HG03439 (cell line): ENCODE measurements at regions not wholly inside any gene's neighbourhood (a gene's known extent, or its start where the extent isn't known, plus 50 kb on each side); places are given as distances from the start of the nearest gene placed in this dataset.

Experiments used
- ATAC-seq: cut with Tn5 transposase; IDR thresholded peaks from one replicate; pipeline ENCODE4 v1.9.1; 2021; ENCODE audit warnings: mild to moderate bottlenecking, moderate library complexity; ENCODE audit not compliant: unreplicated experiment

DNA sequence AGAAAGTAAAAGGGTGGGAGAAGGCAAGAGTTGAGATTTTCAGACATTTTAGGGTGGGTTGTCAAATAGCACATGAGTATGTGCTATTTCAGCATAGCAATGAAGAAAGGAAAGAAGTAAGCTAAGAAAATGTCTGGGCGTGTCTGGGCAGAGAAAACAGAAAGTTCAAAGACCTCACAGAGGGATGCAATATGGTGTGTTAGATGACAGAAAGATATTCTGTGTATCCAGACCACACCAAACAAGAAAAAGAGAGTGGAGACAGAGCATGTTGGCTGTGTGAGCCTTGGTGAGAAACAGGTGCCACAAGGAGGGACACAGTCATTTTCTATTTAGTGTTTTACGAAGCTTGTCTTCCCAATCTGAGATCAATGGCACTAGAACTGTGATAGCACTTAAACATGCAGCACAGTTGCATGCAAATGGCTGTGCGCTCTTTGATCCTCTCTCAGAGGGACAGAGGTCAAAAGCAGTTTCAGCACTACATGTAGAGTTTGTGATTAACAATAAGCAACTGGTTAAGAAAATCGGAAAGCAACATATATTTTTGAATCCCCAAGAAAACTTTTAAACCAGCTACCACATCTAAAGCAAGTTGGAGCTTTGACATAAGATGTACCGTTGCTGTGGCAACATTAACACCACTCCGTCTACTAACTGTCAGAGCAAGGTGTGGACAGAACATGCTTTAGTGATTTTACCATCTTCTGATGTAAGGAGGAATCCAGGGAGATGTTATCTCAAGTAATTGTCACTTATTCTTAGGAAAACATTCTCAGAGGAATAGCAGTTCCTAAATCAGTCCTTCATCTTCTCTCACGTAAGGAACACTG, 515.5 kb upstream of the NOX3 start:
- no peak for ATAC-seq

DNA sequence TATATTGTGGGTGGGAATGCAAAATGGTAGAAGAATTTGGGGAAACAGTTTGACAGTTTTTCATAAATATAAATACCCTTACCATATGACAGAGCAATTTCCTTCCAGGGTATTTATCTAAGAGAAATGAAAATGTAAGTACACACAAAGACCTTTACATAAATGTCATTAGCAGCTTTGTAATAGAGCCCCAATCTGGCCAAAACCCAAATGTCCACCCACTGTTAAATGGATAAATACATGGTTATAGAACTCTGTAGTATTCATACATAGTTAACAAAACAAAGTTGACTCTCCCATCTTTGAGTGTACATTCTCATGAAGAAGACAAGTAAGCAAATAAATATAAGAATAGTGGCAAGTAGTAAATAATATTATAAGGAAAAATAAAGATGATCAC, 514.8 kb upstream of the NOX3 start:
- ATAC-seq, result no peak

DNA sequence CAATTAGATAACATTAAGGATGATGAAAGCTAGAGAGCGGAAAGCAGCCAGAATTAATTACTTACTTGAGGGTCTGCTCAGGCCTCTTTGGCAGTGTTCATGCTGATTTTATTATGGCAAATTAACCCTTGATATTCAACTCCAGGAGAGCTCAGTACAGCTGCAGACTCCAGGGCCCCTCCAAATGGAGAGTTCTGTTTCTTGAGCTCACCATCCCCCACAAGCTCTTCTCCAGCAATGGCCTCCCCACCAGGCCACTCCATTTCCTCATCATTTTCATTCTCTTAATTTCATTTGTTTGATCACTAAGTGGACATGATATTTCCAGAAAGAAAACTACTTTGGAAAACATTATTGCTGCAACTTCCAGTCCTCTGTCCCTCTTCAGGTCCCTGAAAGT, 513.3 kb upstream of the NOX3 start:
- no peak for ATAC-seq

DNA sequence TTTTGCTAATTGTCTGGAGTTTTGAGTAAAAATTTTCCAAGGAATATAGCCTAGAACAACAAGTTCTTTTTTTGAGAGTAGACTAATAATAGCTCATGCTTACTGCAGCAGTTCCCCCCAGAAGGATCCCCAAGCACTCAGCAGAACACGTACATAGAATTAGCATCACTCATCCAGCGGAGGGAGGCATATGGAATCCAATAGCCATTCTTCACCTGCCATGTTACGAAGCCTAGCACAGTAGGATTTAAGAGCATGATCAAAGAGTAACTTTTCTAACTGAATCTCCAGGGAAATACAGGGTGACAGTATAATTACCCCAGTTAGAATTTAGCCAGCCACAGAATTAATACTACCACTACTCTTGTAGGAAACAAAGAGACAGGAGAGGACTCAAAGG, 511.7 kb upstream of the NOX3 start:
- no peak for ATAC-seq

DNA sequence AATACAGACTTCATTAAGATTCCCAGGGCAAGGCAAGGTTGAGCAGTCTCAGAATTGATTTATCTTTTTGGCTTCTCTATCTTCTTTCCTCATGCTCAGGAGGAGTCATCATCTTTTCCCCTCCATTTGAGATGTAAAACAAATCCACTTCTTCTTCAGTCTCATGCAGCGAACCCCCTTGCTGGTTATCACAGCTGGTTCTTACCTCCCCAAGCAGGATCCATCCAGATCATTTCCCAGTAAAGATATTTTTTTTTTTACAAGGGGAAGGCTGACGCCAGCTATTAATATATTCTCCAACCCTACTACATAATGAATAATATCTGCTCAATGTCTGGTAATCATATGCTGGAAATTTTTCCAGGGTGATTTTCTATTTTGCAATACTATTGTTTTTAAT, 508.9 kb upstream of the NOX3 start:
- no peak for ATAC-seq

DNA sequence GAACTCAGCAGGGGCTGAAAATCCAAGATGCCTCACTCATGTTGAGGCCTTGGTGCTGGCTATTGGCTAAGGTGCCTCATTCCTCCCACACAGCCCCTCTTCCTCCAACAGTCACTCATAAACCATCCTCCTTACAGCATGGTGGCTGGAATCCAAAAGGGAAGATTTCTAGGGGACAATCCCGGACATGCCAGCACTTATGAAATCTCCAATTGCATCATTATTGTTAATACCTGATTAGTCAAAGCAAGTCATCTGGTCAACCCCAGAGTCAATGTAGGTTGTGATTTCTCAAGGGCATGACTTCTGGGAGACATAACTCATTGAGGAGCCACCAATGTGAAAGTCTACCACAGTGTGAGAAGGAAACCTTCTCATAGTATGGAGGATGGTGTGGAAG, 506.6 kb upstream of the NOX3 start:
- no peak for ATAC-seq

DNA sequence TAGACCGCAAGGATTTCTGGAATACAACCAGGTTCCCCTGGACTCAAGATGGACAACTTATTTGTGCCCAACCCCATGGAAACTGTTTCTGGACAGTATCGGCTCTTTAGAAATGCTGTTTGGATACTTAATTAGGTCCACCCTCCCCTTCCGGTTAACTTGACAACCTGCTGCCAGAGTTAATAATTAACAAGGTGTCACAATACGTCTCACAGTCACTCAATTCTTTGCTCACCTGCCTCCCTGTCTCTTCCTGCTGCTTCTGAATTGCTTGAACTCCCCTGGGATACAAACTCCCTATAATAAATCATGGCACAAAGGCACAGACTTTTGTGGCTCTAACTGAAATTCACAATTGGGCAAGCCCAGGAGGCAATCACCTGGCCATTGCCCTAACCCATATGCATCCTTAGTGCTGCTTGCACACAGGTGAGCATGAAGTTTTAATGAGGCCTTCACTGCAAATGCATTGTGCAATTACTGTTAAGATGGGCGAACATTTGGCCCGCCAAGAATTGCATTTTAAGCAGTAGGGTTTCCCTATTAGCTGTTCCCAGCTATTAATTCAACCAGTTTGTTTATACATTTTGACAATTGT, 504.4 kb upstream of the NOX3 start:
- no peak for ATAC-seq

DNA sequence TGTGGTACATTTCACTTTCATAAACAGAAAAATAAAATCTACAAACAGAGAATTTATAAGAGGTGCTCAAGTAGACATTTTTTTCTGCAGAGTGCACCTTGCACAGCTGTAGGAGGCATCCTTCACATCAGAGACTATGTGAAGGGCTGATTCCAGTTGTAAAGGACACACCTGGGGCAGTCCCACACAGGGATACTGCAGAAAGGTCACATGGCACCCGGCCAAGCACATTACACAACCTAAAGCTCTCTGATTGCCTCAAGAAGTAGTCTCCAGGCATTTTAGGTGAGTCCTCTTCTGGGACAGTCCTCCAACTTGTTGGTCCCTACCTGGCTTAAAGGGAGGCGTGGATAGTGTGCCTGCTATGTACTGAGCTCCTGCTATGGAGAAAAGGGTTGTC, 502.9 kb upstream of the NOX3 start:
- no peak for ATAC-seq

DNA sequence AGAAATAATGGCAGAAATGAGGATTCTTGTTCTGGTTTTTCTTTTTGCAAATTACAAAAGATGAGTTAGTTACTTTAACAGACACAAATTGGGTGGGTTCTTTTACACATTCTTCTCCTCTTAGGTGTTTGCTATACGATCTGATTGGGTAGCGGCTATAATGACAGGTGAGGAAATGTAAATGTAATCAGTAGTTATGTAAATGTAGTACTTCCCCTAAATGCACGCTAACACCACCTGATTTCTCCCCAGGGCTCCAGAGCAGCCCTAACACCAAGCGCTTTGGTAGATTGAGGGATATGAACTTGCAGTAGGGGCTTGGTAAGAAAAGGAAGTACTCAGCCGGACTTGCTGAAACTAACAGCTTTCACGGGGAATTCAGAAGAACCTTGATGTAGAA, 499.4 kb upstream of the NOX3 start:
- ATAC-seq, result no peak

DNA sequence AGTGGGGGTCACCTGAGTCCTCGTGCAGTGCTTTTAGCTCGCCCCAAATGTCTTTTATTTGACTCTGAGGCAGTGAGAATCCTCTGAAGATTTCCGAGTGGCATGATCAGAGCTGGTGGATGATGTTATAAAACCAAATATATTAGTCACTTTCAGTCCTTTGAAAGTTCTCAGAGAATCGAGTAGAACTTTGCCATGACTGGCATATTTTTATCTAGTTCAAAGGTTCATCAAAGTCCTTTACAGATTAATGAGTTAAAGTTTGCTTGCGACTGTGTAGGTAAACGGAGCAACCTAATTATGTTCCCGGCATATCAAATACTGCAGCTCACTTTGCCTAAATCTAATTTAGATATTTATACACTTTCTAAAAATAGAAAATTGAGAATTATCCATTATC, 498.5 kb upstream of the NOX3 start:
- ATAC-seq, result no peak

DNA sequence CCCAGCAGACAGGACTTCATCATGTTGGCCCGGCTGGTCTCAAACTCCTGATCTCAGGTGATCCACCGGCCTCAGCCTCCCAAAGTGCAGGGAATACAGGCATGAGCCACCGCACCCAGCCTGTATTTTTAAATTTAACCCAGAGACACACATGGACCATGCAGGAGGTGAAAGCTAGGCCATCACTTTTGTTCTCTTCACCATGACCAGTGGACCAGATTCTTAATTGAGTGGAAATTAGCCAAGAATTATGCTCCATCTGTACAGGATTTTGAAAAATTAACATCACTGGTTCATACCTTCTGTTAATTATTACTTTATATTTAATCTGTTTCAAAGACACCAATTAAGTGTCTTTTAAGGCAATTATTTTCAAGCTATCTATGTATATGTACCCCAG, 493.6 kb upstream of the NOX3 start:
- ATAC-seq, result no peak

DNA sequence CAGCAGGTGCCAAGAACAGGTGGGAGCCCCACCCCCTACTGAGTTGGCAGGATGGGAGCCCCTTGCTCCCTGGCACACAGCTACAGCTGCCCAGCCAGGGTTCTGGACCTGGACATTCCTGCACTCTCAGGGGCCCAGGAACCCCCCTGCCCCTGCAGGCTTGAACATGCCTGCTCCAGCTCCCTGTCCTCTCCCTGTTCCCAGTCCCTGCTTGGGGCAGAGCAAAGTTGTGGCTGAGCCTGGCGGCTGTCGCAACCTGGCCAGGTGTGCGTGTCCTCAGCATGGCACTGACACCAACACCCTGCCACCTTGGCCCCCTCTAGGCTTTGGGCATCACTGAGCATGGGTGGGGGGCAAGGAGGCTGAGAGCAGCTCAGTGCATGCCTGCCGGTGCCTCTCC, 491.2 kb upstream of the NOX3 start:
- ATAC-seq, result no peak

DNA sequence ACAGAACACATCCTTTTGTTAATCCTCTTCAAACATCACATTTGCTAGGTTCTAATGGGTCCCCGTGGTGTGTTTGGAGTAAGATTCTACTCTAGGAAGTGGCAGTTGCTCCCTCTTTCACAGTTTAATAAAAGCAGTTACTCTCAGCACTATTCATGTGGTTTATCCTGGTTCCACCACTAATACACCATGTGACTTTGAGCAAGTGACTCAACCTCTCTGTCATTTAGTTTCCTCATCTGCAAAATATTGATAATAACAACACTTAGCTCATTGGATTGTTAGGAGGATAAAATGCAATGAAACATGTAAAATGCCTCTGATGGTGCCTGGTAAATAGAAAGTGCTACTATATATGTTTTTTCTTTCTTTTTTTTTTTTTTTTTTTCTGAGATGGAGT, 488.0 kb upstream of the NOX3 start:
- ATAC-seq, result no peak

DNA sequence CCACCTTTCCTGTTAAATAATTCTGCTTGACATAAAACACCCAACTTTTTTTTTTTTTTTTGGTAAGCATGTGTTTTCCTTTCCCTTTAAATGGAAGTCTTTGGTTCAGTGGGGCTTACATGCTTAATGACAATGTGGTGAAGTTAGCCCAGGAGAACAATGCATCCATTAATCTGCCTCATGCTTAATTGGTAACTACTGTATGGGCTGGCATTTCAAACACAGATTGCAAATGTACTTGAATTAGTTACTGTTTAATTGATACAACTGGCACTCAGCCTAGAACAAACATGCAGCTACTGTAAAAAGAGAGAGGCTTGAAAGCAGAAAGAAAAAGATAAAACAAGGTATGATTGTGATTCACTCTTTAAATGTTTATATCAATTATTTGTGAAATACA, 483.6 kb upstream of the NOX3 start:
- no peak for ATAC-seq

DNA sequence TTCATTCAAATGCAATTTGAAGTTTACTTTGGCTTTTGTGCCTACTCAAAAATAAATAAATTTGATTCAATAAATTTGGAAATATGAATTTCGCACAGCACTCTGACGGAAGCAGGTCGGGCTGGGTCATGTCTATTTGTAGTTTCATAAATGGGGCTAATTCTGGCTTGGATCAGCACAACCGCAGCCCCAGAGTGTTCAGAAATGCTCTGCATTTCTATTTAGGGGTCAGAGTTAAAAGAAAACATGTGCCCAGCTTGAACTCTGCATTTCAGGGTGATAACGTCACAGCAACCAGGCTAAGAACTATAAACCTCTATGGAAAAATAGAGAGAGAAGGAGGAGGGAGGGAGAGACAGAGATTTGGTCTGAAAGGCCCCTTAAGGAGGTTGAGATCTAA, 480.9 kb upstream of the NOX3 start:
- ATAC-seq, result no peak

DNA sequence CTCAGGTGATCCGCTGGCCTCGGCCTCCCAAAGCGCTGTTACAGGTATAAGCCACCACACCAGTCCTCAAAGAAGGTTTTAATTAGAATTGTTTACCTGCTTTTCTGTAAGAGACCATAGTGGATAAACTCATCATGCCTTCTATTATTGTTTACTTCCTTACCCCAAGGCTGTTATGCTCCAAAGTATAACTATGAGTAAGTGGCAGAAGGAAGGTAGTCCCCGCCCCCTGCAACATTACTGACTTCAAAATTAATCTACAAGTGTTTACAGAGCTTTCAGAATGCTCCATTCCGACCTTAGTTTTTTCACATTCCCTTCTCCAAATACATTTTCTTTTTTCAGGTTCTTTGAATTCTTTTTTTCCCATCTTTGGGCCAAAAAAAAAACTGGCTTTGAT, 480.5 kb upstream of the NOX3 start:
- no peak for ATAC-seq

DNA sequence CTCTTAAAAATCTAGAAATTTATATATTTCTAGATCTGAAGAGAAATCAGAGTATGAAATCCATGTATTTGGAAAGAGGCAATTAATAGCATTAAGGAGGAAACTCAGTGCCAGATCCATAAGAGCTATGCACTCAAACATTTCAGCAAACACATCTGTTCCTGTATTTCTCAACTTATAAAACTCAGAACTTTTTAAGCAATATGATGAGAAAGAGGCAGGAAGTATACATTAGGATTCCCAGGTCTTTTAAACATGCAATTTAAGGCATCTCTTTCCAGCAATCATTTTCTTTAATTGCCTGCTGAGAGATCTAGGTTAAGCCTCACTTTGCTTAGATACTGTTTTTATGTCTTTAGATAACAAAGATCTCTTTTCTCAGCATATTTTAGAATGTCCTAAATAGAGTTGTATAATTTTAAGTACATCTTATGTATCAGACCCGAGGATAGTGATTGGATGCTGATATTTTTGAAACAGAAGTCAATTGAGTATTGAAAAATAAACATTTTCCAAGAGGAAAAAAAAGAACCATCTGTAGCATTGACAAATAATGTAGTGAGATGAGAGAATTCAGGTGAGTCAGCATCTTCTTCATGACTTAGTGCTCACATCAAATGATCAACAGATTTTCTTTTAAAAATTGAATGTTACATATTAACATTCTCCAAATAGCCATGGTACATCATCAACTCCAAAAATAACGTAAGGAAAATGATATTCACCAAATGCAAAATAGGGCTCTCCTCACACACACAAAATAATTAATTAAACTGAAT, 461.4 kb upstream of the NOX3 start:
- ATAC-seq, result no peak

DNA sequence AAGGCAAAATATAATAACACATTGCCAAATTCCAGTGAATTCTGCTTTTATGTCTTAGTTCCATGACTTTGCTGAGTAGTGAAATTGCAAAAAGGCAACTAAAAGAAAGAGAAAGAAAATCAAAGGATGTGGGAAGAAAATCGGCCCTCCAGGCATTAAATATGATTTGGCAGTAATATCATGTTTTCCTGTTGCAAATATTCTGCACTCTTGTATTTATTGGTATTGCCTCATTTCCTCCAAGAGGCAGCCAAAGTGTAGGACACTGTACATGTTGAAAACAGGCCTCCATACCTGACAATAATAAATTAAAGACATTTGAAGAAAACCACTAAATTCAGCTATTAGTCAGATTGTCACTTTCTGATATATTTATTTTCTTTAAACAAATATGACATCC, 460.0 kb upstream of the NOX3 start:
- ATAC-seq, result no peak

DNA sequence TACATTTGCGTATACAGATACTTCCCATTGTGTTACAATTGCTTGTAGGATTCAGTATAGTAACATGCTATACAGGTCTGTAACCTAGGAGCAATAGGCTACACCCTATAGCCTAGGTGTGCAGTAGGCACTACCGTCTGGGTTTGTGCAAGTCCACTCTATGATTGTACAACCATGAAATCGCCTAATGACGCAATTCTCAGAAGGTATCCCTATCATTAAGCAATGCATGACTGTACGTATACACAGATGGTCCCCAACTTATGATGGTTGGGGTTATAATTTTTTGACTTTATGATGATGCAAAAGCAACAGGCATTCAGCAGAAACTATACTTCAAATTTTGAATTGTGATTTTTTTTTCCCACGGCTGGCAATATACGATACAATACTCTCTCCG, 458.2 kb upstream of the NOX3 start:
- no peak for ATAC-seq

DNA sequence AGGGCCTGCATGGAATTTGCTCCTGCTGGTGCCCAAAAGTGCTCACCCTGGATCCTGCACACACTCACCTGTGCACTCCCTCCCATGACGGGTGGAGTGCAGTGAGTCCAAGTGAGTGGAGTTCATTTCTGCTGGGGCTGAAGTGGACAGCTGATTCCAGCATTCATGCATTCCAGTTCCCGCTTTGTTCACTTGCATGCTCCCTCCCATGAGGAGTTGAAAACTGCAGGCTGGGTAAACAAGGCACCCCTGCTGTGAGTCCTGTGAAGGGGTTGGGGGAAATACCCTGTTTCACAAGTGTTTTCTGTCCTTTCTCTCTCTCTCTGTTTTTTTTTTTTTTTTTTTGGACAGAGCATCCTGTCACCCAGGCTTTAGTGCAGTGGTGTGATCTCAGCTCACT, 454.1 kb upstream of the NOX3 start:
- ATAC-seq, result no peak

DNA sequence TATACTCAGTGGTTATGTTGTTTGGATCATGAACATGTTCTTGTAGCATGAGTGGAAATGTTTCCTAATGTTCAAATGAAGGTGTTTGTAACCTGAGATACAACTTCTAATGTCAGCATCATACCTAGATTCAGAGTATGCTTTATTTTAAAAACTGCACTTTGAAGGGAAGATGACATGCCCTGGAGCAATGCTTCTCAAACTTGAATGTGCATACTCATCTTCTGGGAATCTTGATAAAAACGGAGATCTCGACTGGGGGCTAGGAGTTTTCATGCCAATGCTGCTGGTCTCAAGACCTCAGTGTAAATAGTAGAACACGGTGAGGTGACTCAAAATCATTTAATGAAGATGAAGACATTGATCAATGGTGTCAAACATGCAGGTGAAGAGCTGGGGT, 440.0 kb upstream of the NOX3 start:
- ATAC-seq, result no peak

DNA sequence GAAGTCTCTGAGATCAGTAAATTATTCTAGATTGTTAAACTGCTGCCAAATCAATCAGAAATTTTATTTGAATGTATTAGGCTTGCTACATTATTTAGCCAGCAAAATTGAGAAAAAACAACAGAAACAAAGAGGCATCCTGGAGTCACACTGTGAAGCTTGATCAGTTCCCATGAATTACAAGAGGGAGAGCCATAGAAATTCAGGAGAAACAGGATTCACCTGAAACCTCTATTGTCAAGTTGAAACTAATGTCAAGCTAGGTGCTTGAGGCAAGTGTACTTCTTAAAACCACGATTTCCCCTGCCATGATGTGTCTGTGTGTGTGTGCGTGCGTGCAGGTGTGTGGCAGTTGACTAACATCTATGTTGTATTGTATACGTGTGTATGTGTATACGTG, 439.1 kb upstream of the NOX3 start:
- ATAC-seq, result no peak
